ENCODE measurements at regions not wholly inside any gene's neighbourhood (a gene's known extent, or its start where the extent isn't known, plus 50 kb on each side); places are given as distances from the start of the nearest gene placed in this dataset.
A peak's percentile ranks its signal among the peaks of the same experiment; 100 is the strongest.

GRCh38 chr5:107263387-107264018 lies 407.2 kb downstream of the EFNA5 start:
- DNase-seq (ENCODE audit: low spot score): no peak

- DNase-seq (ENCODE audit: low spot score): no peak
Measured at GRCh38 chr5:107257885-107258520, 412.7 kb downstream of the EFNA5 start.

- no peak for DNase-seq (ENCODE audit: low spot score)
Measured at GRCh38 chr5:107254902-107255234, 415.9 kb downstream of the EFNA5 start.

GRCh38 chr5:107254214-107254901 lies 416.4 kb downstream of the EFNA5 start:
- DNase-seq (ENCODE audit: low spot score): no peak

GRCh38 chr5:107253246-107253645 lies 417.5 kb downstream of the EFNA5 start:
- DNase-seq (ENCODE audit: low spot score): no peak

GRCh38 chr5:107251151-107251550 lies 419.6 kb downstream of the EFNA5 start:
- no peak for DNase-seq (ENCODE audit: low spot score)

GRCh38 chr5:107248066-107248695 lies 422.6 kb downstream of the EFNA5 start:
- peak; percentile 53 for DNase-seq (ENCODE audit: low spot score)

- no peak for DNase-seq (ENCODE audit: low spot score)
Measured at GRCh38 chr5:107247427-107247826, 423.3 kb downstream of the EFNA5 start.

GRCh38 chr5:107243220-107243579 lies 427.5 kb downstream of the EFNA5 start:
- no peak for DNase-seq (ENCODE audit: low spot score)

GRCh38 chr5:107242411-107243219 lies 428.1 kb downstream of the EFNA5 start:
- no peak for DNase-seq (ENCODE audit: low spot score)

- no peak for DNase-seq (ENCODE audit: low spot score)
Measured at GRCh38 chr5:107241841-107242240, 428.9 kb downstream of the EFNA5 start.

GRCh38 chr5:107235167-107235566 lies 435.6 kb downstream of the EFNA5 start:
- no peak for DNase-seq (ENCODE audit: low spot score)

- no peak for DNase-seq (ENCODE audit: low spot score)
Measured at GRCh38 chr5:107232788-107233187, 437.9 kb downstream of the EFNA5 start.

- no peak for DNase-seq (ENCODE audit: low spot score)
Measured at GRCh38 chr5:107232293-107232692, 438.4 kb downstream of the EFNA5 start.

- DNase-seq (ENCODE audit: low spot score): no peak
Measured at GRCh38 chr5:107231191-107231590, 439.5 kb downstream of the EFNA5 start.

- no peak for DNase-seq (ENCODE audit: low spot score)
Measured at GRCh38 chr5:107230367-107230766, 440.4 kb downstream of the EFNA5 start.

GRCh38 chr5:107228226-107228625 lies 442.5 kb downstream of the EFNA5 start:
- no peak for DNase-seq (ENCODE audit: low spot score)

GRCh38 chr5:107224272-107224671 lies 446.5 kb downstream of the EFNA5 start:
- no peak for DNase-seq (ENCODE audit: low spot score)

GRCh38 chr5:107223066-107223465 lies 447.7 kb downstream of the EFNA5 start:
- DNase-seq (ENCODE audit: low spot score): no peak

GRCh38 chr5:107219993-107220392 lies 450.7 kb downstream of the EFNA5 start:
- no peak for DNase-seq (ENCODE audit: low spot score)

GRCh38 chr5:107218457-107219193 lies 452.1 kb downstream of the EFNA5 start:
- DNase-seq (ENCODE audit: low spot score): no peak

- DNase-seq (ENCODE audit: low spot score): peak; percentile 43
Measured at GRCh38 chr5:107217721-107218130, 453.0 kb downstream of the EFNA5 start.

Measured in pons (tissue), 1 donor.